ENCODE measurements at regions not wholly inside any gene's neighbourhood (a gene's known extent, or its start where the extent isn't known, plus 50 kb on each side); places are given as distances from the start of the nearest gene placed in this dataset.

- no peaks in the 10 kb centered on the region for H3K4me1 ChIP-seq (ENCODE audit: control insufficient read depth, extremely low read depth, insufficient read depth, low read length)
- H4K20me1 ChIP-seq (ENCODE audit: control insufficient read depth, extremely low read depth, insufficient read depth, low read length): no peaks in the 10 kb centered on the region
- H3K27me3 ChIP-seq (ENCODE audit: control insufficient read depth, insufficient read depth, low read length): no peaks in the 10 kb centered on the region
- H3K4me2 ChIP-seq (ENCODE audit: extremely low read depth, insufficient read depth, low read length): no peak overlapping the region
- peak in 1 of 2 donors; percentile 63 for DNase-seq (ENCODE audit: low read depth in 2 of 2)
- H3K9ac ChIP-seq (ENCODE audit: insufficient read depth, low read length): no peak overlapping the region
- H3K4me3 ChIP-seq (replicated peaks in 1 of 4; ENCODE audit: control extremely low read depth in 1 of 4, insufficient read depth in 1 of 4, low read depth in 3 of 4, low read length in 4 of 4): no peak overlapping the region
- H3K9me3 ChIP-seq (ENCODE audit: control insufficient read depth, insufficient read depth, low read depth, low read length): no peaks in the 10 kb centered on the region
- H3K27ac ChIP-seq (ENCODE audit: insufficient read depth, low read length): no peak overlapping the region
- TF ChIP-seq EZH2 (IDR thresholded peaks at IDR 0.05; ENCODE audit: low read length, missing control alignments) (no peak), CTCF (conservative IDR thresholded peaks at IDR 0.05 in 1 of 2, IDR thresholded peaks at IDR 0.05 in 1 of 2; ENCODE audit: low read depth in 1 of 2, low read length in 2 of 2) (no peak)
- H3K79me2 ChIP-seq (ENCODE audit: control insufficient read depth, insufficient read depth, low read length): no peaks in the 10 kb centered on the region
- H2AFZ ChIP-seq (ENCODE audit: low read length): no peak overlapping the region
- no peaks in the 10 kb centered on the region for H3K36me3 ChIP-seq (ENCODE audit: control insufficient read depth, insufficient read depth, low read length)
Observed at GRCh38 chr6:106825156-106825555, 149.4 kb downstream of the CD24 start.

- Histone ChIP-seq H2AFZ (ENCODE audit: low read length) (no peak overlapping the region), H3K9me3 (ENCODE audit: control insufficient read depth, insufficient read depth, low read depth, low read length) (no peaks in the 10 kb centered on the region), H3K4me1 (ENCODE audit: control insufficient read depth, extremely low read depth, insufficient read depth, low read length) (no peaks in the 10 kb centered on the region), H3K27me3 (ENCODE audit: control insufficient read depth, insufficient read depth, low read length) (no peaks in the 10 kb centered on the region), H3K4me2 (ENCODE audit: extremely low read depth, insufficient read depth, low read length) (no peak overlapping the region), H3K4me3 (replicated peaks in 1 of 4; ENCODE audit: control extremely low read depth in 1 of 4, insufficient read depth in 1 of 4, low read depth in 3 of 4, low read length in 4 of 4) (no peak overlapping the region), H3K9ac (ENCODE audit: insufficient read depth, low read length) (no peak overlapping the region), H4K20me1 (ENCODE audit: control insufficient read depth, extremely low read depth, insufficient read depth, low read length) (no peaks in the 10 kb centered on the region), H3K36me3 (ENCODE audit: control insufficient read depth, insufficient read depth, low read length) (no peaks in the 10 kb centered on the region), H3K79me2 (ENCODE audit: control insufficient read depth, insufficient read depth, low read length) (no peaks in the 10 kb centered on the region), H3K27ac (ENCODE audit: insufficient read depth, low read length) (no peak overlapping the region)
- no peak for DNase-seq (ENCODE audit: low read depth in 2 of 2)
- no peak for TF ChIP-seq EZH2 (IDR thresholded peaks at IDR 0.05; ENCODE audit: low read length, missing control alignments)
- no peak for TF ChIP-seq CTCF (conservative IDR thresholded peaks at IDR 0.05 in 1 of 2, IDR thresholded peaks at IDR 0.05 in 1 of 2; ENCODE audit: low read depth in 1 of 2, low read length in 2 of 2)
Observed at GRCh38 chr6:106823732-106824351, 150.7 kb downstream of the CD24 start.

- no peaks in the 10 kb centered on the region for H3K9me3 ChIP-seq (ENCODE audit: control insufficient read depth, insufficient read depth, low read depth, low read length)
- H3K4me1 ChIP-seq (ENCODE audit: control insufficient read depth, extremely low read depth, insufficient read depth, low read length): no peaks in the 10 kb centered on the region
- no peaks in the 10 kb centered on the region for H4K20me1 ChIP-seq (ENCODE audit: control insufficient read depth, extremely low read depth, insufficient read depth, low read length)
- H3K4me3 ChIP-seq (replicated peaks in 1 of 4; ENCODE audit: control extremely low read depth in 1 of 4, insufficient read depth in 1 of 4, low read depth in 3 of 4, low read length in 4 of 4): no peak overlapping the region
- no peaks in the 10 kb centered on the region for H3K79me2 ChIP-seq (ENCODE audit: control insufficient read depth, insufficient read depth, low read length)
- H2AFZ ChIP-seq (ENCODE audit: low read length): no peak overlapping the region
- no peaks in the 10 kb centered on the region for H3K36me3 ChIP-seq (ENCODE audit: control insufficient read depth, insufficient read depth, low read length)
- H3K27ac ChIP-seq (ENCODE audit: insufficient read depth, low read length): no peak overlapping the region
- TF ChIP-seq EZH2 (IDR thresholded peaks at IDR 0.05; ENCODE audit: low read length, missing control alignments): no peak
- no peak for TF ChIP-seq CTCF (conservative IDR thresholded peaks at IDR 0.05 in 1 of 2, IDR thresholded peaks at IDR 0.05 in 1 of 2; ENCODE audit: low read depth in 1 of 2, low read length in 2 of 2)
- no peak overlapping the region for H3K9ac ChIP-seq (ENCODE audit: insufficient read depth, low read length)
- H3K4me2 ChIP-seq (ENCODE audit: extremely low read depth, insufficient read depth, low read length): no peak overlapping the region
- DNase-seq (ENCODE audit: low read depth in 2 of 2): no peak
- H3K27me3 ChIP-seq (ENCODE audit: control insufficient read depth, insufficient read depth, low read length): no peaks in the 10 kb centered on the region
Observed at GRCh38 chr6:106823058-106823457, 151.5 kb downstream of the CD24 start.
